H9 (cell line): ENCODE measurements at regions not wholly inside any gene's neighbourhood (a gene's known extent, or its start where the extent isn't known, plus 50 kb on each side); places are given as distances from the start of the nearest gene placed in this dataset.

ENCODE experiments used
- DNase-seq: peaks from one replicate; pipeline ENCODE4 v3.0.0-alpha.2; 2017
- H2AFZ ChIP-seq: one replicate; pipeline ENCODE4 v1.6.1; 2013; ENCODE audit warnings: mild to moderate bottlenecking, low read length, control low read depth, moderate library complexity
- H2AK5ac ChIP-seq: 2 replicates; pipeline ENCODE4 v1.6.1; 2013; ENCODE audit warnings: low read length, control low read depth, mixed read lengths; ENCODE audit not compliant: insufficient read length
- H2BK120ac ChIP-seq: one replicate; pipeline ENCODE4 v1.6.1; 2013; ENCODE audit warnings: low read depth, mild to moderate bottlenecking, low read length, control low read depth, inconsistent platforms; ENCODE audit not compliant: poor library complexity, severe bottlenecking
- H2BK12ac ChIP-seq: 2 replicates; pipeline ENCODE4 v1.6.1; 2013; ENCODE audit warnings: low read length, control low read depth, mixed read lengths, low read depth; ENCODE audit not compliant: insufficient read length
- H2BK15ac ChIP-seq: 2 replicates; pipeline ENCODE4 v1.6.1; 2013; ENCODE audit warnings: low read depth, low read length, control low read depth
- H2BK20ac ChIP-seq: one replicate; pipeline ENCODE4 v1.6.1; 2013; ENCODE audit warnings: low read depth, mild to moderate bottlenecking, low read length, control low read depth, inconsistent platforms; ENCODE audit not compliant: poor library complexity, severe bottlenecking
- H2BK5ac ChIP-seq: 2 replicates; pipeline ENCODE4 v1.6.1; 2013; ENCODE audit warnings: low read length, control low read depth, mixed read lengths; ENCODE audit not compliant: insufficient read length
- H3K14ac ChIP-seq: 2 replicates; pipeline ENCODE4 v1.6.1; 2013; ENCODE audit warnings: low read length, control low read depth; ENCODE audit not compliant: insufficient read depth
- H3K18ac ChIP-seq: 2 replicates; pipeline ENCODE4 v1.6.1; 2013; ENCODE audit warnings: low read depth, mild to moderate bottlenecking, mixed read lengths, low read length, control low read depth; ENCODE audit not compliant: insufficient read length
- H3K23ac ChIP-seq: 2 replicates; pipeline ENCODE4 v1.6.1; 2013; ENCODE audit warnings: low read length, control low read depth, mixed read lengths, low read depth; ENCODE audit not compliant: insufficient read length
- H3K23me2 ChIP-seq: 2 replicates; pipeline ENCODE4 v1.6.1; 2013; ENCODE audit warnings: low read depth, mild to moderate bottlenecking, mixed read lengths, low read length, control low read depth; ENCODE audit not compliant: insufficient read length, poor library complexity, severe bottlenecking
- H3K27ac ChIP-seq: 2 replicates; pipeline ENCODE4 v1.5.1; 2013; ENCODE audit warnings: low read length, control low read depth, mixed read lengths, low read depth; ENCODE audit not compliant: insufficient read length
- H3K27me3 ChIP-seq: 2 replicates; pipeline ENCODE4 v1.6.1; 2013; ENCODE audit warnings: low read length, control low read depth, inconsistent platforms; ENCODE audit not compliant: insufficient read depth
- H3K4ac ChIP-seq: 2 replicates; pipeline ENCODE4 v1.6.1; 2013; ENCODE audit warnings: low read depth, mild to moderate bottlenecking, control low read depth, inconsistent platforms, low read length, moderate library complexity
- H3K4me1 ChIP-seq: 2 replicates; pipeline ENCODE4 v1.6.1; 2013; ENCODE audit warnings: low read length, control low read depth, inconsistent platforms; ENCODE audit not compliant: insufficient read depth
- H3K4me2 ChIP-seq: 2 replicates; pipeline ENCODE4 v1.6.1; 2013; ENCODE audit warnings: low read length, control low read depth, mixed read lengths; ENCODE audit not compliant: insufficient read length, insufficient read depth
- H3K56ac ChIP-seq: 2 replicates; pipeline ENCODE4 v1.6.1; 2013; ENCODE audit warnings: low read depth, mild to moderate bottlenecking, mixed read lengths, low read length, control low read depth; ENCODE audit not compliant: insufficient read length
- H3K79me1 ChIP-seq: 2 replicates; pipeline ENCODE4 v1.6.1; 2013; ENCODE audit warnings: low read depth, mild to moderate bottlenecking, moderate library complexity, low read length, control low read depth, inconsistent platforms; ENCODE audit not compliant: insufficient read depth, poor library complexity, severe bottlenecking
- H3K79me2 ChIP-seq: 2 replicates; pipeline ENCODE4 v1.6.1; 2013; ENCODE audit warnings: low read length, control low read depth, inconsistent platforms; ENCODE audit not compliant: insufficient read depth
- H3K9ac ChIP-seq: 2 replicates; pipeline ENCODE4 v1.6.1; 2013; ENCODE audit warnings: low read length, control low read depth, mixed read lengths; ENCODE audit not compliant: insufficient read length; ENCODE audit errors: extremely low read depth
- H3K9me3 ChIP-seq: one replicate; pipeline ENCODE4 v1.6.1; 2013; ENCODE audit warnings: low read depth, low read length, inconsistent platforms; ENCODE audit not compliant: control insufficient read depth
- H3T11ph ChIP-seq: one replicate; pipeline ENCODE4 v1.6.1; 2013; ENCODE audit warnings: mild to moderate bottlenecking, low read length, control low read depth, inconsistent platforms
- H4K20me1 ChIP-seq: one replicate; pipeline ENCODE4 v1.6.1; 2013; ENCODE audit not compliant: control insufficient read depth, insufficient read length, insufficient read depth
- H4K5ac ChIP-seq: 2 replicates; pipeline ENCODE4 v1.6.1; 2013; ENCODE audit warnings: low read depth, mild to moderate bottlenecking, mixed read lengths, low read length, control low read depth; ENCODE audit not compliant: insufficient read length
- H4K8ac ChIP-seq: replicated peaks from 2 replicates; pipeline ENCODE4 v1.6.1; 2013; ENCODE audit warnings: low read length, control low read depth, mixed read lengths, low read depth; ENCODE audit not compliant: insufficient read length
- H4K91ac ChIP-seq: 2 replicates; pipeline ENCODE4 v1.6.1; 2013; ENCODE audit warnings: low read depth, mild to moderate bottlenecking, moderate library complexity, mixed read lengths, low read length, control low read depth; ENCODE audit not compliant: insufficient read length
- H3K27ac Mint-ChIP-seq, 3 experiments: 2 replicates in 2 of 3; 3 replicates in 1 of 3; pipeline ENCODE4 v1.8.0; 2020 to 2021; ENCODE audit warnings: mixed read lengths in 3 of 3, mild to moderate bottlenecking in 1 of 3, moderate library complexity in 1 of 3
- H3K27me3 Mint-ChIP-seq: 2 replicates; pipeline ENCODE4 v1.8.0; 2021; ENCODE audit warnings: low read depth, mild to moderate bottlenecking, moderate library complexity, mixed read lengths
- H3K36me3 Mint-ChIP-seq, 3 experiments: 2 replicates in 2 of 3; 3 replicates in 1 of 3; pipeline ENCODE4 v1.8.0; 2020 to 2021; ENCODE audit warnings: low read depth in 3 of 3, mixed read lengths in 3 of 3; ENCODE audit not compliant: insufficient read depth in 1 of 3
- H3K4me1 Mint-ChIP-seq, 2 experiments: 2 replicates each; pipeline ENCODE4 v1.8.0; 2020; ENCODE audit warnings: mixed read lengths in 2 of 2
- H3K4me3 Mint-ChIP-seq, 2 experiments: 2 replicates in 1 of 2; 3 replicates in 1 of 2; pipeline ENCODE4 v1.8.0; 2020 to 2021; ENCODE audit warnings: mild to moderate bottlenecking in 2 of 2, mixed read lengths in 2 of 2, moderate library complexity in 1 of 2
- H3K9me3 Mint-ChIP-seq, 2 experiments: 2 replicates in 1 of 2; 3 replicates in 1 of 2; pipeline ENCODE4 v1.8.0; 2020; ENCODE audit warnings: mild to moderate bottlenecking in 2 of 2, mixed read lengths in 2 of 2, moderate library complexity in 1 of 2
- CTCF ChIP-seq: fragments of 200-600 bp; sonication (generic); conservative IDR thresholded peaks from 3 replicates; pipeline ENCODE4 v1.8.0; 2021; ENCODE audit warnings: antibody characterized with exemption, mild to moderate bottlenecking
- WGBS: extraction: QIAGEN DNeasy Blood & Tissue Kit; methylation state at CpG from one replicate; pipeline ENCODE4 v1.1.7; 2013; ENCODE audit warnings: missing lambda C conversion rate, low lambda C conversion rate, mixed read lengths; ENCODE audit not compliant: insufficient read length; ENCODE audit errors: extremely low coverage; 5-methylcytosine and 5-hydroxymethylcytosine counted together

GRCh38 chr12:47488888-47489287 lies 216.9 kb downstream of the RPAP3 start:
- Histone ChIP-seq H3K9me3 (peaks cover 8% of the 10 kb centered on the region), H3K79me2 (no peaks in the 10 kb centered on the region), H3K79me1 (no peaks in the 10 kb centered on the region), H2AFZ (no peak overlapping the region), H3K14ac (no peak overlapping the region), H3K4me1 (no peaks in the 10 kb centered on the region), H2BK5ac (no peak overlapping the region), H3K27me3 (no peaks in the 10 kb centered on the region), H2BK20ac (no peak overlapping the region), H3K23ac (no peak overlapping the region), H3K4me2 (no peak overlapping the region), H4K5ac (no peak overlapping the region), H2BK120ac (no peak overlapping the region), H3T11ph (no peak overlapping the region), H3K23me2 (no peaks in the 10 kb centered on the region), H2BK15ac (no peak overlapping the region), H3K9ac (no peak overlapping the region), H3K18ac (no peak overlapping the region), H3K4ac (no peak overlapping the region), H4K20me1 (no peaks in the 10 kb centered on the region), H3K27ac (no peak overlapping the region), H3K56ac (no peak overlapping the region), H4K91ac (no peak overlapping the region), H2BK12ac (no peak overlapping the region), H4K8ac (no peak overlapping the region), H2AK5ac (no peak overlapping the region)
- no peak for DNase-seq
- Mint-ChIP-seq H3K4me3 (no peak overlapping the region), H3K4me1 (no peaks in the 10 kb centered on the region), H3K9me3 (peaks cover 26 to 41% of the 10 kb centered on the region in 2 experiments), H3K27me3 (peaks cover 3% of the 10 kb centered on the region; the same call in 1 of the 2 replicates), H3K27ac (no peak overlapping the region), H3K36me3 (peaks cover 0 to 4% (median 3%) of the 10 kb centered on the region in 3 experiments; a peak in 4 of 7 replicates)
- no peak for TF ChIP-seq CTCF
- WGBS = no CpG with 5 or more reads among the region's 1 CpG
